Limb (tissue), 2 donors: ENCODE measurements at regions not wholly inside any gene's neighbourhood (a gene's known extent, or its start where the extent isn't known, plus 50 kb on each side); places are given as distances from the start of the nearest gene placed in this dataset.

Source experiments
- DNase-seq, 2 donors: peaks; one replicate each; pipeline ENCODE4 v3.0.0-alpha.2; 2016; ENCODE audit errors: extremely low spot score in 2 of 2

- no peak for DNase-seq
Observed at GRCh38 chr19:5237190-5237780, 103.3 kb downstream of the PTPRS start.

DNA sequence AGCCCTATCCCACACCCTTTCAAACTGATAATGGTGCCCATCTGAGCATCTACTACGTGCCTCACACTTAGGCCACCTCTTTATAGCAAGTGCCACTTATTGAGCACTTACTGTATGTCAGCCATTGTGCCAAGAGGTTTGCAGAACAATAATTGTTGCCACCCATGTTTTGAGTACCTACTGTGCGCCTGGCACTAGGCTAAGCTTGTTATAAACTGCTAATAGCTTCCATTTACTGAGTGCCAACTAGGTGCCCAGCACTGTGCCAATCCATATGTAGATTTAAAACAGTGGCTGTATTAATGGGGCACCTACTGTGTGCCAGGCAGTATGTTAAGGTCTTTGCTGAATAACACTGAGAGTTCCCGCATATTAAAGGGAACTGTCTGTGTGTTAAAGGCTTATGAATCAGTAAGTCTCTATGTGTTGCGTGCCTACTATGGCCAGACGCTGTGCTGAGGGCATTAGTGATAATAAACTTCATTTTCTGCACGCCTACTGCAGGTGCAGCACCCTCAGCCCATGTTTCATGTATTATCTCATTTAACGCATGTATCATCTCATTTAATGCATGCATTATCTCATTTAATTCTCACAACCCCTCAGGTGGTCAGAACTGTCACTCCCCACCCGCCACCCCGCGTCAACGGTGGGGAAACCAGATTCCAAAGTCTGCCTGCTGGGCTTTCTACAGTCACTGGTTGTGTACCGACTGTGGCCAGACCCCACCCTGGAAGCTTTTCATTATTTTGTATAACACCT lies 105.0 kb downstream of the PTPRS start:
- no peak for DNase-seq

DNA sequence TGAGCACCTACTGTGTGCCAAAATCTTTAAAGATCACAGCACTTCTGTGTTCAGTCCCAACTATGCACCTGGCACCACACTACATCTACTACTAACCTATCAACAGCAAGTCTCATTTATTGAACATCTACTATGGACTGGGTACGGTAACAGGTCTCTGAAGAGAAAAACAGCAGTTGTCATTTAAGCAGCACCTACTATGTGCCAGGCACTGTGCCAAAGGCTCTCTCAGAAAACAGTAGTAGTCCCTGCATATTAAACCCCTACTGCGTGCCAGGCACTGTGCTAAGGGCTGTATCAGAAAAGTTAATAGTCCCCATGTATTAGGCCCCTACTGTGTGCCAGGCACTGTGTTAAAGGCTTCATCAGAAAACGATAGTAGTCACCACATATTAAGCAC lies 106.2 kb downstream of the PTPRS start:
- no peak for DNase-seq

- no peak for DNase-seq
Observed at GRCh38 chr19:5232798-5233505, 107.7 kb downstream of the PTPRS start.

- no peak for DNase-seq
Observed at GRCh38 chr19:5231857-5232678, 108.5 kb downstream of the PTPRS start.

DNA sequence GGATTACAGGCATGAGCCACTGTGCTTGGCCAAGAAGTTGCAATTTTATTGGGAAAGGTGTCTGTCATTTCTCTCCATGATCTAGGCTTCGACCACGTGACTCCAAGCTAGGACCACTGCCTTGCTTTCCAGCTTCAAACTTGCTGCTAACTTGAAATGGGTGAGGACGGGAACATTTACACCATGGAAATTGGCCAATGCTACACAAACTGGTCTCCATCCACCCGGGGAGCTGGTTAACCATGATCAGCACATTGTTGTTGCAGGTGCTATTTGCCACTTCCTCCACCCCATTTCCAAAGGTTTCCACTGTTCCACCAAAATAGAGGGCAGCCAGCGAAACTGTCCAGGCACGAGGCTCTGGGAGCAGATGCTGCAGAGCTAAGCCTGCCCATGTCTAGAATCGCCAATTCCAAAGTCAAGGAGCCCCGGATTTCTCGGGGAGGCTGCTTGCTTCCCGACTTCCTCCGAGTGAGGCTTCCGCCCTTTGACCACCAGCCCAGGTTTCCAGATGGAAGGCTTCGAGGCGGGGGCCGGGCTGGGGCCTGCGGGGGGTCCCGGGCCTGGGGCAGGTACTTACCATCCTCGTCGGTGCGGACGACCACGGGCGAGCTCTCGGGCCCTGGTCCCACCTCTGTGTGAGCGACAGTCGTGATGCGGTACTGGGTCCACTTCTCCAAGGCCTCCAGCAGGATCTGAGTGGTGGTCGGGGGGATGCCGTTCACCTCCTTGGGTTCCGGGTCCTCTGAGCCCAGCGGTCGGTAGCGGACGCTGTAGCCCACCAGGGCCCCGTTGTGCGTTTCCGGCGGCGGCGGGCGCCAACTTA lies 109.7 kb downstream of the PTPRS start:
- DNase-seq: no peak

GRCh38 chr19:5229778-5230335 lies 110.8 kb downstream of the PTPRS start:
- DNase-seq: no peak

- DNase-seq: no peak
Observed at GRCh38 chr19:5228932-5229777, 111.5 kb downstream of the PTPRS start.

GRCh38 chr19:5228490-5228889 lies 112.1 kb downstream of the PTPRS start:
- no peak for DNase-seq

- DNase-seq: no peak
Observed at GRCh38 chr19:5225486-5226345, 114.9 kb downstream of the PTPRS start.

DNA sequence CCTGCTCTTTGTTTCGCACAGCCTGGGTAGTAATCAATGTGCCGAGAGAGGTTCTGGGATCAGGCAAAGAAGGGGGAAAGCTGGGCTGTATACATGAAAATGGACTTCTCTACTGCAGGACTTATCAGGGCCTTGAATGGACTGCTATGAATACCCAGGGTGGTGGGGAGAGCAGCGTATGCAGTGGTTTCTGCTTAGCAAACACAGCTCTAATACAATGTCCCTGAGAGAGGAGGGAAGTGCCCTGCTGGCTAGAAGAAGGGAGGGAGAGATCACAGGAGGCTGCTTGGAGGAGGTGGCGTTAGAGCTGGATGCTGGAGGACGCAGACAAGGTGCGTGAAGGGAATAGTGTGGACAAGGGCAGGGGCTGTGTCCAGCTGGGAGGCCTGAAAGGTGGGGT lies 116.1 kb downstream of the PTPRS start:
- no peak for DNase-seq

GRCh38 chr19:5222821-5223321 lies 117.7 kb downstream of the PTPRS start:
- DNase-seq: no peak

- DNase-seq: no peak
Observed at GRCh38 chr19:5222178-5222577, 118.4 kb downstream of the PTPRS start.

- no peak for DNase-seq
Observed at GRCh38 chr19:5220866-5221265, 119.7 kb downstream of the PTPRS start.

DNA sequence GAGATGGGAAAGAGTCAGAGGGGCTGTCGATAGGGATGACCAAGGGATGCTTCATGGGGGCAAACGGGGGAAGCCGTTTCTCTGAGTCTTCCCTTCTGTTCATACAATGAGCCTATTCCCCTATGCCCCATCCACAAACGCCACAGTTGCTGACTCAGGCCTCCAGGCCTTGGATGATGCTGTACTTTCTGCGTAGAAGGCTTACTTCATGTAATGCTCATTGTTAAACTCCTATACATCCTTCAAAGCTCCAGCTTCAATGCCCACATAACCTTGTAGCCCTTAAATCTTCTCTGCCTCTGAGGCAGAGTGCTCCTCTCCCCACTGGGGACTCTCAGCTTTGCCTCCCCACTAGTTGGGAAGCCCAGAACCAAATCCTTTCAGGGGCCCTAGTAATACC lies 120.3 kb downstream of the PTPRS start:
- DNase-seq: no peak

- DNase-seq: no peak
Observed at GRCh38 chr19:5219551-5220304, 120.9 kb downstream of the PTPRS start.

- no peak for DNase-seq
Observed at GRCh38 chr19:5218963-5219530, 121.6 kb downstream of the PTPRS start.
